ENCODE measurements at regions not wholly inside any gene's neighbourhood (a gene's known extent, or its start where the extent isn't known, plus 50 kb on each side); places are given as distances from the start of the nearest gene placed in this dataset.

DNA sequence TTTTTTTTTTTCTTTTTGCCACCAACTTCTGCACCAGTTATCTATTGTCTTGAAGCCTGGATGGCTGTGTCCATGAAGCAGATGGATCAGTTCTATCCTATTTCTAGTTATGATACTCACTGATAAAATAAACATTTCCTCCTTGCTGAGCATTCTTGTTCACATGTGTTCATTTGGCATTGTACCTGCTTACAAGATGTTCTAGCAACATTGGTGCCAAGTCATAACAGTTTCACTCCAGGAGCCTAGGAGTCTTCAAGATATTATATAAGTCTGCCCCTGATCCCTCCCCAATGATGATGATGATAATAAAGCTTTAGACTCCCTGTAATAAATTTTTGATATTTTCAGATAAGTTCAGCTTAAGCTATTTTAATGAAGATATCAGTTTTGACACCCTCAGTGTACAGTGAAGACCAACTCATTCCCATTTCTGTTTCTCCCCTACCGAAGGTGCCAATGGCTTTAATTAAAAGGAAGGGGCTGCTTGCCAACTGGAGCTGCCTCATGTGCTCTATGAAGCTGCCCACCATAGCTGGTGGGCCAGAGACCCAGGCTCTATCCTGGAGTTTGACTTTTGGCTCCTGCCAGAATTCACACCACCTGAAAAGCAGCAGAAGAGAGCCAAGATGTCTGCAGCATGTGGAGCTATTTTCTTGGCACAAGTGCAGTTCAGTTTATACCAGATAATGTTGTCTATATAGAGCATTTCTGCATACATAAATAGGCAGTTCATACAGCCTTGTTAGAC is 265.4 kb upstream of the TET2 start:
- H3K4me3 ChIP-seq = no peak overlapping the region
- no peak overlapping the region for H2AFZ ChIP-seq (ENCODE audit: control insufficient read depth, low read depth, low read length)
- no peak for DNase-seq (ENCODE audit: low read depth, low spot score)
- SMC1A ChIA-PET (ENCODE audit: uncharacterized antibody, unreplicated experiment) = interaction anchor here (0.6 to 1.0 kb wide), 4 partner anchors 21 to 1426 kb away, joined by 3 to 4 read pairs (median 3); no protein-coding TSS in a partner anchor
- H3K79me2 ChIP-seq (ENCODE audit: control insufficient read depth, insufficient read depth, low read length) = no peaks in the 10 kb centered on the region
- H3K36me3 ChIP-seq (ENCODE audit: control insufficient read depth in 2 of 2, insufficient read depth in 2 of 2, low read length in 1 of 2) = no peaks in the 10 kb centered on the region
- H4K20me1 ChIP-seq (ENCODE audit: control insufficient read depth, insufficient read depth) = no peaks in the 10 kb centered on the region
- H3K4me2 ChIP-seq (ENCODE audit: control insufficient read depth, insufficient read depth) = no peak overlapping the region
- no peak for FAIRE-seq
- H3K4me1 ChIP-seq (ENCODE audit: control insufficient read depth, insufficient read depth, low read length) = no peaks in the 10 kb centered on the region
- H3K9ac ChIP-seq (ENCODE audit: control insufficient read depth, insufficient read depth, low read length) = no peak overlapping the region
- TF ChIP-seq JUND (IDR thresholded peaks at IDR 0.05; ENCODE audit: low read depth, low read length) (no peak), CHD1 (IDR thresholded peaks at IDR 0.05; ENCODE audit: low read depth, low read length) (no peak), CBFB (IDR thresholded peaks at IDR 0.05; ENCODE audit: low read depth) (no peak)
- TF ChIP-seq, protein P1, sequence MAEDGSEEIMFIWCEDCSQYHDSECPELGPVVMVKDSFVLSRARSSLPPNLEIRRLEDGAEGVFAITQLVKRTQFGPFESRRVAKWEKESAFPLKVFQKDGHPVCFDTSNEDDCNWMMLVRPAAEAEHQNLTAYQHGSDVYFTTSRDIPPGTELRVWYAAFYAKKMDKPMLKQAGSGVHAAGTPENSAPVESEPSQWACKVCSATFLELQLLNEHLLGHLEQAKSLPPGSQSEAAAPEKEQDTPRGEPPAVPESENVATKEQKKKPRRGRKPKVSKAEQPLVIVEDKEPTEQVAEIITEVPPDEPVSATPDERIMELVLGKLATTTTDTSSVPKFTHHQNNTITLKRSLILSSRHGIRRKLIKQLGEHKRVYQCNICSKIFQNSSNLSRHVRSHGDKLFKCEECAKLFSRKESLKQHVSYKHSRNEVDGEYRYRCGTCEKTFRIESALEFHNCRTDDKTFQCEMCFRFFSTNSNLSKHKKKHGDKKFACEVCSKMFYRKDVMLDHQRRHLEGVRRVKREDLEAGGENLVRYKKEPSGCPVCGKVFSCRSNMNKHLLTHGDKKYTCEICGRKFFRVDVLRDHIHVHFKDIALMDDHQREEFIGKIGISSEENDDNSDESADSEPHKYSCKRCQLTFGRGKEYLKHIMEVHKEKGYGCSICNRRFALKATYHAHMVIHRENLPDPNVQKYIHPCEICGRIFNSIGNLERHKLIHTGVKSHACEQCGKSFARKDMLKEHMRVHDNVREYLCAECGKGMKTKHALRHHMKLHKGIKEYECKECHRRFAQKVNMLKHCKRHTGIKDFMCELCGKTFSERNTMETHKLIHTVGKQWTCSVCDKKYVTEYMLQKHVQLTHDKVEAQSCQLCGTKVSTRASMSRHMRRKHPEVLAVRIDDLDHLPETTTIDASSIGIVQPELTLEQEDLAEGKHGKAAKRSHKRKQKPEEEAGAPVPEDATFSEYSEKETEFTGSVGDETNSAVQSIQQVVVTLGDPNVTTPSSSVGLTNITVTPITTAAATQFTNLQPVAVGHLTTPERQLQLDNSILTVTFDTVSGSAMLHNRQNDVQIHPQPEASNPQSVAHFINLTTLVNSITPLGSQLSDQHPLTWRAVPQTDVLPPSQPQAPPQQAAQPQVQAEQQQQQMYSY (CRISPR knock-in tag; IDR thresholded peaks at IDR 0.05) = no peak
- TF ChIP-seq, protein P2, sequence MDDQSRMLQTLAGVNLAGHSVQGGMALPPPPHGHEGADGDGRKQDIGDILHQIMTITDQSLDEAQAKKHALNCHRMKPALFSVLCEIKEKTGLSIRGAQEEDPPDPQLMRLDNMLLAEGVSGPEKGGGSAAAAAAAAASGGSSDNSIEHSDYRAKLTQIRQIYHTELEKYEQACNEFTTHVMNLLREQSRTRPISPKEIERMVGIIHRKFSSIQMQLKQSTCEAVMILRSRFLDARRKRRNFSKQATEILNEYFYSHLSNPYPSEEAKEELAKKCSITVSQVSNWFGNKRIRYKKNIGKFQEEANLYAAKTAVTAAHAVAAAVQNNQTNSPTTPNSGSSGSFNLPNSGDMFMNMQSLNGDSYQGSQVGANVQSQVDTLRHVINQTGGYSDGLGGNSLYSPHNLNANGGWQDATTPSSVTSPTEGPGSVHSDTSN (IDR thresholded peaks at IDR 0.05; ENCODE audit: insufficient replicate concordance, low read depth, low read length) = no peak
- TF ChIP-seq, protein P3, sequence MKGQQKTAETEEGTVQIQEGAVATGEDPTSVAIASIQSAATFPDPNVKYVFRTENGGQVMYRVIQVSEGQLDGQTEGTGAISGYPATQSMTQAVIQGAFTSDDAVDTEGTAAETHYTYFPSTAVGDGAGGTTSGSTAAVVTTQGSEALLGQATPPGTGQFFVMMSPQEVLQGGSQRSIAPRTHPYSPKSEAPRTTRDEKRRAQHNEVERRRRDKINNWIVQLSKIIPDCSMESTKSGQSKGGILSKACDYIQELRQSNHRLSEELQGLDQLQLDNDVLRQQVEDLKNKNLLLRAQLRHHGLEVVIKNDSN (IDR thresholded peaks at IDR 0.05; ENCODE audit: borderline replicate concordance, extremely low read length, insufficient read depth, low read depth, low read length) = no peak
- no peaks in the 10 kb centered on the region for H3K27me3 ChIP-seq (replicated peaks in 1 of 2; ENCODE audit: control insufficient read depth in 2 of 2, insufficient read depth in 2 of 2, low read length in 1 of 2)
- RAD21 ChIA-PET (ENCODE audit: unreplicated experiment) = interaction anchor here (0.7 kb wide), 1 partner anchor 20 kb away, joined by 3 read pairs; no protein-coding TSS in a partner anchor
- intact Hi-C loops (cut with micrococcal nuclease; ENCODE audit: unreplicated experiment) = no loop called here
- WGBS (ENCODE audit: insufficient coverage, insufficient replicate concordance, low lambda C conversion rate, missing lambda C conversion rate) = 53% methylated on average over 1 of the region's 1 CpG
- in situ Hi-C loops (cut with MboI) = no loop called here
- no peak overlapping the region for H3K27ac ChIP-seq (ENCODE audit: control insufficient read depth, insufficient read depth)
- BruUV-seq (replicated peaks) = no TSS peak
- POLR2A ChIA-PET = no interaction called here
- ATAC-seq = no peak
- H3K9me3 ChIP-seq (replicated peaks; ENCODE audit: control insufficient read depth, insufficient read depth, low read length) = peaks cover 1% of the 10 kb centered on the region; the same call in 2 of the 3 replicates
- CTCF ChIA-PET = interaction anchor here (1.0 to 1.6 kb wide), 2 partner anchors 20 to 592 kb away, joined by 3 to 7 read pairs; partner anchors contain the start of gene PPA2

All from GM12878 (cell line).